A172 (cell line): ENCODE measurements at regions not wholly inside any gene's neighbourhood (a gene's known extent, or its start where the extent isn't known, plus 50 kb on each side); places are given as distances from the start of the nearest gene placed in this dataset.
"Not testable (repeated sequence)": the region's sequence is repeated elsewhere in the genome, so short reads cannot be mapped to it uniquely, and the experiment has no call there.

Experiments used
- DNase-seq: peaks from one replicate; pipeline ENCODE4 v3.0.0-alpha.2; 2015; ENCODE audit warnings: low spot score

GRCh38 chr5:24264547-24264946 is 380.2 kb downstream of the CDH10 start:
- DNase-seq, result no peak

- DNase-seq, result no peak
Measured at GRCh38 chr5:24265306-24265705, 379.5 kb downstream of the CDH10 start.

GRCh38 chr5:24268482-24269056 is 376.2 kb downstream of the CDH10 start:
- DNase-seq, result no peak

- not testable (repeated sequence) for DNase-seq
Measured at GRCh38 chr5:24271702-24272118, 373.1 kb downstream of the CDH10 start.

- DNase-seq, result no peak
Measured at GRCh38 chr5:24272741-24273140, 372.0 kb downstream of the CDH10 start.

GRCh38 chr5:24280215-24280614 is 364.6 kb downstream of the CDH10 start:
- DNase-seq, result no peak

- no peak for DNase-seq
Measured at GRCh38 chr5:24281818-24282217, 363.0 kb downstream of the CDH10 start.

GRCh38 chr5:24289582-24290335 is 355.0 kb downstream of the CDH10 start:
- no peak for DNase-seq

- no peak for DNase-seq
Measured at GRCh38 chr5:24290536-24290935, 354.2 kb downstream of the CDH10 start.

- DNase-seq, result no peak
Measured at GRCh38 chr5:24291916-24292315, 352.9 kb downstream of the CDH10 start.

GRCh38 chr5:24294333-24294732 is 350.4 kb downstream of the CDH10 start:
- no peak for DNase-seq

- no peak for DNase-seq
Measured at GRCh38 chr5:24314106-24314505, 330.7 kb downstream of the CDH10 start.

GRCh38 chr5:24320643-24321042 is 324.1 kb downstream of the CDH10 start:
- no peak for DNase-seq

GRCh38 chr5:24325306-24325832 is 319.4 kb downstream of the CDH10 start:
- DNase-seq, result no peak

- no peak for DNase-seq
Measured at GRCh38 chr5:24331531-24331930, 313.2 kb downstream of the CDH10 start.

GRCh38 chr5:24347158-24347557 is 297.6 kb downstream of the CDH10 start:
- peak; percentile 12 for DNase-seq

GRCh38 chr5:24351285-24351684 is 293.5 kb downstream of the CDH10 start:
- no peak for DNase-seq

GRCh38 chr5:24353016-24353415 is 291.8 kb downstream of the CDH10 start:
- DNase-seq, result no peak

- DNase-seq, result no peak
Measured at GRCh38 chr5:24353611-24354010, 291.2 kb downstream of the CDH10 start.

GRCh38 chr5:24363789-24364481 is 280.8 kb downstream of the CDH10 start:
- DNase-seq, result no peak

- DNase-seq, result no peak
Measured at GRCh38 chr5:24364711-24365110, 280.1 kb downstream of the CDH10 start.

GRCh38 chr5:24365406-24365805 is 279.4 kb downstream of the CDH10 start:
- peak; percentile 53 for DNase-seq

- DNase-seq, result no peak
Measured at GRCh38 chr5:24367216-24367615, 277.6 kb downstream of the CDH10 start.
